WI38 (cell line): ENCODE measurements at regions not wholly inside any gene's neighbourhood (a gene's known extent, or its start where the extent isn't known, plus 50 kb on each side); places are given as distances from the start of the nearest gene placed in this dataset.
"Not testable (repeated sequence)": the region's sequence is repeated elsewhere in the genome, so short reads cannot be mapped to it uniquely, and the experiment has no call there.

Source experiments
- H3K4me3 ChIP-seq: 2 replicates; pipeline ENCODE4 v1.5.1; 2011; ENCODE audit warnings: low read depth, mild to moderate bottlenecking, control low read depth, low read length
- TF ChIP-seq, protein P1 (sequence below): IDR thresholded peaks from 2 replicates; pipeline ENCODE4 v1.5.1; 2012; ENCODE audit warnings: low read depth, mild to moderate bottlenecking, control low read depth, low read length

DNA sequence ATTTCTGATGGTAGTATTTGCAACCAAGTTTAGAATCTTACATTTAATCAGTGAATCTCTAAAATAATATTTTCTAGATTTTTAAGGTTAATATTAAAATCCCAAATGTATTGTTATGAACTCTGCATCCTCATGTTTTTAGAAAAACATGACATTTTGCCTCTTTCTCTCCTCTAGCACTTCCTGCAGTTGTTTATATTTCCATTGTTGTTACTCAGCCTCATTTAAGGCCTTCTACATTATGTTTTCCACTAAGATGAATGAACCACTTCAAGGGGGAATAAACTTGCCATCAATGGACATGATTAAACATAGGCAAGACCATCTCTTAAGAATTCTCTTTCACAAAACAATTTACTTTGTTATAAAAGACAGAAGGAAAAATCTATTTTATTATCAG lies 333.5 kb upstream of the IRAK1BP1 start:
- no peak overlapping the region for H3K4me3 ChIP-seq
- TF ChIP-seq, protein P1, sequence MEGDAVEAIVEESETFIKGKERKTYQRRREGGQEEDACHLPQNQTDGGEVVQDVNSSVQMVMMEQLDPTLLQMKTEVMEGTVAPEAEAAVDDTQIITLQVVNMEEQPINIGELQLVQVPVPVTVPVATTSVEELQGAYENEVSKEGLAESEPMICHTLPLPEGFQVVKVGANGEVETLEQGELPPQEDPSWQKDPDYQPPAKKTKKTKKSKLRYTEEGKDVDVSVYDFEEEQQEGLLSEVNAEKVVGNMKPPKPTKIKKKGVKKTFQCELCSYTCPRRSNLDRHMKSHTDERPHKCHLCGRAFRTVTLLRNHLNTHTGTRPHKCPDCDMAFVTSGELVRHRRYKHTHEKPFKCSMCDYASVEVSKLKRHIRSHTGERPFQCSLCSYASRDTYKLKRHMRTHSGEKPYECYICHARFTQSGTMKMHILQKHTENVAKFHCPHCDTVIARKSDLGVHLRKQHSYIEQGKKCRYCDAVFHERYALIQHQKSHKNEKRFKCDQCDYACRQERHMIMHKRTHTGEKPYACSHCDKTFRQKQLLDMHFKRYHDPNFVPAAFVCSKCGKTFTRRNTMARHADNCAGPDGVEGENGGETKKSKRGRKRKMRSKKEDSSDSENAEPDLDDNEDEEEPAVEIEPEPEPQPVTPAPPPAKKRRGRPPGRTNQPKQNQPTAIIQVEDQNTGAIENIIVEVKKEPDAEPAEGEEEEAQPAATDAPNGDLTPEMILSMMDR = no peak

DNA sequence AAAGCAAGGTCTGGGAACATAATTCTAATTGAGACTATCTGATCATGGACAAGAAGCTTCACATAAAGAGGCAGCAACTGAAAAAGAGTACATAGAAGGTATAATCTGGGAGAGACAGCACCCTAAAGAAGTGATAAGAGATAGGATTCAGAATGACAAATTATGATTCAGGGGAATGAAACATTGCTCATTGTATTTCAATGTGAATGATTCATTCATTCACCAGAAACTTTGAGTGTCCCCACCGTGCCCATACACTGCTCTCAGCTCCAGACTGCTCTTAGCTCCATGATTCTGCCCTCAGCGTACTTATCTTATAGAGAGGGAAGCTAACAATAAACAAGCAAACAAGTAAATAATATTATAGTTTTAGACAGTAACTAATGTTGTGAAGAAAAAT lies 329.3 kb upstream of the IRAK1BP1 start:
- TF ChIP-seq, protein P1 = no peak
- no peak overlapping the region for H3K4me3 ChIP-seq

DNA sequence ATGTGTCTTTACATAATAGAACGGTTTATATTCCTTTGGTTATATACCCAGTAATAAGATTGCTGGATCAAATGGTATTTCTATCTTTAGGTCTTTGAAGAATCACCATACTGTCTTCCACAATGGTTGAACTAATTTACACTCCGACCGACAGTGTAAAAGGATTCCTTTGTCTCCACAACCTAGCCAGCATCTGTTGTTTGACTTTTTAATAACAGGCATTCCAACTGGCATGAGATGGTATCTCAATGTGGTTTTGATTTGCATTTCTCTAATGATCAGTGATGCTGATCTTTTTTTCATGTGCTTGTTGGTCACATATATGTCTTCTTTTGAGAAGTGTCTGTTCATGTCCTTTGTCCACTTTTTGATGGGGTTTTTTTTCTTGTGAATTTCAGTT lies 319.7 kb upstream of the IRAK1BP1 start:
- not testable (repeated sequence) for H3K4me3 ChIP-seq

DNA sequence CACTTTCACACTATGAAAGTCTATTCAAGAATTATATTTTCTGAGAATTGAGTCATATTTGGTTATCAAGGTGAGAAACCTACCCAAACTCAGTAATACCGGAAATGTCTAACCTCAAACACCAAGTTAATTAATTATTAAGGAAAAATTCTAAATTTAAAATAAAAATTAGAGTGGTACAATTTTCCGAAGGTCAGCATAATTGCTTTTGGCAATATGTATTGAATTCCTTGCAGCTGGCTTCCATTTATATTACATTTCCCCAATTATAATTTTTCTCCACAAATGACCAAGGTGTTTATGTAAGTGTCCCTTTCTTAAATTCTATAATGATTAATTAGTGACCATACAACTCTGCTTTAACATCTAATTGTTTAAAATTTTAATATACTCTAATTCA lies 316.0 kb upstream of the IRAK1BP1 start:
- H3K4me3 ChIP-seq = no peak overlapping the region
- TF ChIP-seq, protein P1 = no peak

DNA sequence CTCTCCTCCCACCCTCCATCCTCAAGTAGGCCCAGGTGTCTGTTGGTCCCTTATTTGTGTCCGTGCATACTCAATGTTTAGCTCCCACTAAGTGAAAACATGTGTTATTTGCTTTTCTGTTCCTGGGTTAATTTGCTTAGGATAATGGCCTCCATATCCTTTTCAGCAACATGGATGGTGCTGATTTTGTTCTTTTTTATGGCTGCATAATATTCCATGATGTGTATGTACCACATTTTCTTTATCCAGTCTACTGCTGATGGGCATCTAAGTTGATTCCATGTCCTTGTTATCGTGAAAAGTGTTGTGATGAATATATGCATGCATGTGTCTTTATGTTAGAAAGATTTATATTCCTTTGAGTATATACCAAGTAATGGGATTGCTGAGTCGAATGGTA lies 314.9 kb upstream of the IRAK1BP1 start:
- H3K4me3 ChIP-seq = no peak overlapping the region
- TF ChIP-seq, protein P1 = no peak

DNA sequence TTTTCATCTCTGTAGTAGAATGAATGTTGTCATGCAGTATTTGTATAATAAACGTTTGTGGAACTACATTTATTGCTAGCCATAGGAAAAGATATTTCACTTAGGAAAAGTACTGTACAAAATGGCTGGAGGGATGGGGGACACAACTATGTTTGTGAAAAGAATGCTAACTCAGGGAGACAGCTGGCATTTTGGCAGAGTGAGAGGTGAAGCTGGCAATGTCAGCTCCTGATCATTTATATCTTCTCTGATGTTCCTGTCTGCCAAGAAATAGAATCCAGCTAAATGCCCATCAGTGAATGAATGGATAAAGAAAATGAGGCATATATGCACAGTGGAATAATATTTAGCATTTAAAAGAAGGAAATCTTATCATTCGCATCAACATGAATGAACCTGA lies 313.0 kb upstream of the IRAK1BP1 start:
- TF ChIP-seq, protein P1 = no peak
- H3K4me3 ChIP-seq = no peak overlapping the region

DNA sequence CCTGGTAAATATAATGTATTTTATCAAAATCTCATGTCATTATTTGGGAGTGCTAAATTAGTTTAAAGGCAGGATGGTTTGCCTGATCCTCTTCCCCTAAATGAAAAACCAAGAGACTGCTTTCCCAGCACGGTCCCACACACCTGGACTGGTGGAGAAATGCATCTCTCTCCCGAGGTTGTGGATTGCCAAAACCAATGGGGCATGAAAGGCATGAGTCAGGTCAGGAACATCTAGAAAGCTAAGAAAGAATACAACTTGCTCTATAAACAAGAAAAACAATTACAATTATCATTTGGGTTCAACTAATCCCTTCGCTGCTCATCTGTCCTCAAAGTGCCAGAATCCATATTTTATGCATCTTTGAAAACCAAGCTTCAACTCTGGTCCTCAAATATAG lies 308.3 kb upstream of the IRAK1BP1 start:
- TF ChIP-seq, protein P1 = no peak
- no peak overlapping the region for H3K4me3 ChIP-seq

DNA sequence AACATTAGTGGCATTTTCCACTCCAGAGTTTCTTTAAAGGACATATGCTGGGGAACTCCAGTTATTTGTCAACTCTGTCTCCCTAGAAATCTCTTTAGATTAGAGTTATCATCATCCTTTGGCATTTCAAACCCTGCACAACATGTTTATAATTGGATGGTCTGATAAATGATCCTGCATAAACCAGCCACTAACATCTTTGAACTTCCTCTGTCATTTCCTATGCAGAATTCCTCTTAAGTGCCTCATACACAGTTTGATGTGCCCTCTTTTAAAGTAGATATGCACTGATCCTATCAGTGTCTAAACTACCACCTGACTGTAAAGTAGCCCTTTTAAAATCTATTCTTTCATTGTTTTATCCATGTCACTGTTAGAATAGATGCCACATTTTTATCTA lies 306.3 kb upstream of the IRAK1BP1 start:
- H3K4me3 ChIP-seq = no peak overlapping the region
- TF ChIP-seq, protein P1 = no peak
